GM12891 (cell line): ENCODE measurements at regions not wholly inside any gene's neighbourhood (a gene's known extent, or its start where the extent isn't known, plus 50 kb on each side); places are given as distances from the start of the nearest gene placed in this dataset.

Source experiments
- POLR2A ChIP-seq: IDR thresholded peaks from 2 replicates; pipeline ENCODE4 v1.6.1; 2011; ENCODE audit warnings: low read depth, low read length, control low read depth
- POLR2AphosphoS5 ChIP-seq: IDR thresholded peaks from 2 replicates; pipeline ENCODE4 v1.6.1; 2011; ENCODE audit warnings: low read depth, low read length, control low read depth
- POU2F2 ChIP-seq: IDR thresholded peaks from 2 replicates; pipeline ENCODE4 v1.6.1; 2011; ENCODE audit warnings: low read depth, mild to moderate bottlenecking, control low read depth, low read length, moderate library complexity
- TAF1 ChIP-seq: IDR thresholded peaks from 2 replicates; pipeline ENCODE4 v1.6.1; 2011; ENCODE audit warnings: low read depth, low read length, control low read depth

DNA sequence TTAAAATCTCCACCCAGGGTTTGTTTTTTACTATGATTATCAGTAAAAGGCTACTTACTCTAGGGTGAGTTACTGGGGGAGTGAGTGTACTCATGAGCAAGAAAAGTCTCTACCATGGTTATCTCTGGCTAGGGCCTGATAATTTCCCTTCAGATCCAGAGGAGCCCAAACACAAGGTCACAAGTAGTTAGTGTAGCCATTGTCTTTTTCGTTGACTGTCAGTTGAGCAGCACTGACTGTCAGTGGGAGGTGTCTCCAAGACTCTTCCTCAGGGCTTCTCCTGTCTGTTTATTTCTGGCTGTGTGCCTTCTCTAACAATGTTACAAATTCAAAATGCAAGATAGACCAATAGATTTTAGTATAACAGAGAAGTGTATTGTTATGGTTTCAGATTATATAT lies 181.2 kb upstream of the MIS18BP1 start:
- TF ChIP-seq POLR2AphosphoS5 (no peak), POLR2A (no peak), TAF1 (no peak), POU2F2 (no peak)
